C4-2B (cell line): ENCODE measurements at regions not wholly inside any gene's neighbourhood (a gene's known extent, or its start where the extent isn't known, plus 50 kb on each side); places are given as distances from the start of the nearest gene placed in this dataset.

Experiments
- H3K27ac ChIP-seq: fragments of 450-650 bp; 2 replicates; pipeline ENCODE4 v1.5.1; 2017
- ZFX ChIP-seq: fragments of 450-650 bp; IDR thresholded peaks from 2 replicates; pipeline ENCODE4 v1.6.1; 2017
- TF ChIP-seq, protein P1 (sequence below): fragments of 450-650 bp; conservative IDR thresholded peaks from 2 replicates; pipeline ENCODE4 v1.5.1; 2017; ENCODE audit warnings: mild to moderate bottlenecking

DNA sequence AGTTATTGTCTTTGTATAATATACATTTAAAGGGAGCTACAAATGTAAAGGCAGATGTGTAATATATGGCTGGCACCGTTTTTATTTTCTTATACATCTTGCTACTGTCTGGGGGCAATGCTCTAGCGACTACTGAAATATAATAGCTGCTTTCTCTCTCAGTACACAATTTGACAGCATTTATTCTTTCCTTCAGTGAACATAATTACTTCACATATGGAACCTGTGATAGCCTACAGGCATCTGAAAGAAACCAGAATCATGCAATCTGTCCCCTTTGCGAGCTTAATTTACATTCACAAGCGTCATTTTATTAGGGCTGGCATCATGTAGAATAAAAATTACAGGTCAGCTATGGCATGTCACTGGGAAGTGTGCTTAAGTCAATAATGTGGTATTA, 557.5 kb upstream of the PTBP2 start:
- no peak overlapping the region for H3K27ac ChIP-seq
- TF ChIP-seq, protein P1, sequence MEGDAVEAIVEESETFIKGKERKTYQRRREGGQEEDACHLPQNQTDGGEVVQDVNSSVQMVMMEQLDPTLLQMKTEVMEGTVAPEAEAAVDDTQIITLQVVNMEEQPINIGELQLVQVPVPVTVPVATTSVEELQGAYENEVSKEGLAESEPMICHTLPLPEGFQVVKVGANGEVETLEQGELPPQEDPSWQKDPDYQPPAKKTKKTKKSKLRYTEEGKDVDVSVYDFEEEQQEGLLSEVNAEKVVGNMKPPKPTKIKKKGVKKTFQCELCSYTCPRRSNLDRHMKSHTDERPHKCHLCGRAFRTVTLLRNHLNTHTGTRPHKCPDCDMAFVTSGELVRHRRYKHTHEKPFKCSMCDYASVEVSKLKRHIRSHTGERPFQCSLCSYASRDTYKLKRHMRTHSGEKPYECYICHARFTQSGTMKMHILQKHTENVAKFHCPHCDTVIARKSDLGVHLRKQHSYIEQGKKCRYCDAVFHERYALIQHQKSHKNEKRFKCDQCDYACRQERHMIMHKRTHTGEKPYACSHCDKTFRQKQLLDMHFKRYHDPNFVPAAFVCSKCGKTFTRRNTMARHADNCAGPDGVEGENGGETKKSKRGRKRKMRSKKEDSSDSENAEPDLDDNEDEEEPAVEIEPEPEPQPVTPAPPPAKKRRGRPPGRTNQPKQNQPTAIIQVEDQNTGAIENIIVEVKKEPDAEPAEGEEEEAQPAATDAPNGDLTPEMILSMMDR: no peak
- TF ChIP-seq ZFX: no peak

DNA sequence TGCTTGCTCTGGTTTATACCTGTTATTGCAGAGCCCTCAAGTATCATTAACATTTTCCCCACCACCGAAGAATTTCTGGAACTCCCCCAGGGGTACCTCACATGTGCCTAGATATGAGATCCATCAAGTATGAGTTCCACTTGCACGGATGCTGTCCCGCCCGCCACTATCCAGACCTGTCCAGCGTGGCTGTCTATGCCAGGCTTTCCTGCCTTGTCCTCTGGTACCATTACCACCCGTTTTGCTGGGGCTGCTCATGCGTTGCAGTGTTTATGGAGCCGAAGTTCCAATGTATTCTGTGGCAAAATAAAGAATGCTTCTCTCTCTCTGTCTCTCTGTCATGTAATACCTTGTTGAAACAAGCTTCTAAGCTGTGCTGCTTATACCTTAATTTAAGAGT, 543.5 kb upstream of the PTBP2 start:
- no peak for TF ChIP-seq ZFX
- TF ChIP-seq, protein P1: no peak
- H3K27ac ChIP-seq: no peak overlapping the region

DNA sequence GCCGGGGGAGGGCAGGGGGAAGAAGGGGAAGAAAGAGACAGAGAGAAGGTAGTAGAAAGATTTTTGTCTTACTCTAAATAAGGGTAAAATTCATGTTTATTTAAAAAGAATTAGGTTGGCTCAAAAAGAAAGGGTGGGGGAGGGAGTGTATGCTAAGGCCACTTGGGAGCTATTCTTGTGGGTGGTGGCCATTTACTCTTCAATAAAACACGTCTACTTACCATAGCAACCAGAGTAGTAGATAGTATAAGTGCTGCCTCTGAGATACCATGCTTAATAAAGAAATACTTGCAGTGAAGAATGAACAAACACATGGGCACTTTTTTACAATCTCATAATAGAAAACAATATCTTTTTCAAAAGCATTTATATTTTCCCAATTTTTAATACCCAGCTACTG, 538.1 kb upstream of the PTBP2 start:
- TF ChIP-seq, protein P1: no peak
- TF ChIP-seq ZFX: no peak
- no peak overlapping the region for H3K27ac ChIP-seq

DNA sequence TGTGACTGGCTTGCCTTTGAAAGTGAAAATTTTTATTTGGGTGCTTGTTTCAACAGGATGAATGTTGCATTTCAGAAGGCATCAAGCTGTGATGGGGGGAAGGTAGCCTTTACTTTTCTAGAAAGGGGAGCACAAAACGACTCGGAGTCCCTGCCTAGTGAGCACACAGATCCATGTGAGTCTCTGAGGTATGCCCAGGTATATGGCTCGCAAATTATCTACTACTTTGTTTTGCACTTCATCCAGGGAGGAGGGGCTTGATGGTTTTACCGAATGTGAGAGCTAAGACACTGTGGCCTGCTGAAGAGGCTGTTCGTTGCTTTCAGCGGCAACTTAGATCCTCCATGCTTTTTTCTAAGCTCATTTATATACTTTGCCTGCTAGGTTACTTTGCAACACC, 537.7 kb upstream of the PTBP2 start:
- TF ChIP-seq, protein P1: no peak
- no peak for TF ChIP-seq ZFX
- no peak overlapping the region for H3K27ac ChIP-seq

DNA sequence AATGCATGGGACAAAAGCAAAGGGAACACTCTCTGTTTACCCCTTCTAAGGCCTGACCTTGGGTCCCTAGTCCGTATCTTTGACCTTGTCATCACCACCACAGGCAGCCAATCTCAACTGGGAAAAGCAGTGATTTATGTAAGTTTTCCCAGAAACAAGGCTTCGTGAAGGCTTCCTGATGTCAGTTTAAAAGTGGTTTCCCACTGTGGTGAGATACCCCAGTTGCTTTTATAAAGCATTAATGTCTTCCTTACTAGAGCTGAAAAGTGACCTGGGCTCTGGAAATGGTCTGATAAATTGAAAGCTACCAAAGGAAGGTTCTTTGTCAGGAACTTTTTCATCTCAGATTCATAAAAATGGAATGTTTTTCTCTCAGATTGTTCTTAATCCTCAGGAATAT, 536.4 kb upstream of the PTBP2 start:
- no peak overlapping the region for H3K27ac ChIP-seq
- no peak for TF ChIP-seq ZFX
- TF ChIP-seq, protein P1: no peak

DNA sequence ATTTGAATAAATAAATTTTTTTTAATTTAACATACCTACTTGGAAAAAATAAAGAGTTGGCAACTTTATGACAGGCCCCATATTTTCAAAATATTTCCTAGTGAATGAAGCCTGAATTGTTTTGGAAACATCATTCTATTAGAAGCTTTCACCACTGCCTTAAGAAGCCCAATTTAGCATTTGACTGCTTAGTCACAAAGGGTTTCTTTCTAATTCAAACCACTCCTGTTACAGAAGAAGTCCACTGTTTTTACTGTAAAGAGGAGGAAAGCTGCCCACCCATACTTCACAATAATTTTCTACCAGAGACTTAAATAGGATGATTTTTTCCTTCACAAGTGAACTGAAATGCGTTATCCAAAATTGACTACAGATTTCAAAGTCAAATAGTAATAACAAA, 534.6 kb upstream of the PTBP2 start:
- TF ChIP-seq, protein P1: no peak
- no peak for TF ChIP-seq ZFX
- no peak overlapping the region for H3K27ac ChIP-seq

DNA sequence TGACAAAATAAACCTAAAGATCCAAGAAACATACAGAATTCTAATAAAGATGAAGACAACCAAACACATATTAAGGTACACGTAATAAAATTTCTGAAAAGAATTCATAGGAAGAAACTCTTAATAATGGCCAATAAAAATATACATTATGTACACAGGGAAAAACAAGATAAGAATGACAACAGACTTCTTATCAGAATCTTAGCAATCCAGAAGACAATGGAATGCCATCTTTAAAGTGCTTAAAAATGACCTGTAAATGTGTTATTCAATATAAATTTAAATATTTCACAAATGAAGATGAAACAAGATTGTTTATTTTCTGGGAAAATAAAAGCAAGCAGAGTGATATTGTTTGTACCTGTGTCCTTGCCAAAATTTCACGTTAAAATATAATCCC, 530.4 kb upstream of the PTBP2 start:
- H3K27ac ChIP-seq: no peak overlapping the region
- TF ChIP-seq, protein P1: no peak
